Esophagus muscularis mucosa (tissue), 4 donors: ENCODE measurements at regions not wholly inside any gene's neighbourhood (a gene's known extent, or its start where the extent isn't known, plus 50 kb on each side); places are given as distances from the start of the nearest gene placed in this dataset.

Source experiments
- EP300 ChIP-seq: sonication (generic); formaldehyde crosslinking; IDR thresholded peaks from one replicate; pipeline ENCODE4 v1.6.1; 2017; ENCODE audit warnings: antibody characterized with exemption
- POLR2AphosphoS5 ChIP-seq, 2 donors: sonication (generic); formaldehyde crosslinking; IDR thresholded peaks; one replicate each; pipeline ENCODE4 v1.6.1; 2017; ENCODE audit warnings: antibody characterized with exemption in 2 of 2
- TF ChIP-seq, protein P1 (sequence below), 3 experiments: fragments of 200-600 bp in 2 of 3; fragments of 450-650 bp in 1 of 3; sonication (generic) in 2 of 3; IDR thresholded peaks; one replicate each; pipeline ENCODE4 v1.5.1; 2017 to 2019; ENCODE audit warnings: antibody characterized with exemption in 3 of 3, mild to moderate bottlenecking in 2 of 3, moderate library complexity in 1 of 3

DNA sequence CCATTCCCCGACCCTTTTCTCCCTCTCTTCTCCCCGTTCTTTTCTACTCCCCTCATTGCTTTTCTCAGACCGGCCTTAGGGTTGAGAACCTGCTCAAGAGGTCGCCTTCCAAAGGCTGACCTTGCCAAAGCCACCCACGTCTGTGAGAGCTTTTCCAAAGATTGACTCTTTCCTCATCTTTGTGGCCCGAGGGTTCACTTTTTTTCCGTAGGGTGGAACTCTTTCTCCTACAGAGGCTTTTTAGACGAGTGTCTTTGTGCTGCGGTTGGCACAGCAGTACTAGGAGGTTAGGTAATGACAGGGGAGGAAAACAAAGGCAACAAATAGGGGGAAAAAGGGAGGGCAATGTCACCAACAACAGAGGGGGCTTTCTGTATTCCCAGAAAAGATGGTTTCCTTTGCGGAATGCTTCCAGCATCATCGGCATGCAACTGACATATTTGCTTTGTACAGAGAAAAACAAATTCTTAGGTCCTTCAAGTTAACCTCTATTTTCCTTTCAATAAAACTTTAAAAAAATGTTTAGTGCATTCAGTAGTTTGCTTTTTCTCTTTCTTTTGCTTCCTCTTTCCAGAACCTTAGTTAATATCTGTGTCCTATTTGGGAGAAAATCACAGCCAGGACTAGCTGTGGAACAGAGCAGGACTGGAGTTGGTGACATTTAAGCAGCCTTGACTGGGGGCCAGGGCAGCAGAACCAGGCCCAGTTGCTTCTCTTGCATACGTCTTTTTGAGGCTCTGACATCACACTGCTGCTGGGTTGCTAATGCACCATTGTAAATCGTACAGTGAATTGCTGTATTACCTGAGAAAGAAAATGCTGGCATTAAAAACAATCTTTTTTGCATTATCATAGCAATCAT, 188.1 kb upstream of the FANCL start:
- TF ChIP-seq, protein P1, sequence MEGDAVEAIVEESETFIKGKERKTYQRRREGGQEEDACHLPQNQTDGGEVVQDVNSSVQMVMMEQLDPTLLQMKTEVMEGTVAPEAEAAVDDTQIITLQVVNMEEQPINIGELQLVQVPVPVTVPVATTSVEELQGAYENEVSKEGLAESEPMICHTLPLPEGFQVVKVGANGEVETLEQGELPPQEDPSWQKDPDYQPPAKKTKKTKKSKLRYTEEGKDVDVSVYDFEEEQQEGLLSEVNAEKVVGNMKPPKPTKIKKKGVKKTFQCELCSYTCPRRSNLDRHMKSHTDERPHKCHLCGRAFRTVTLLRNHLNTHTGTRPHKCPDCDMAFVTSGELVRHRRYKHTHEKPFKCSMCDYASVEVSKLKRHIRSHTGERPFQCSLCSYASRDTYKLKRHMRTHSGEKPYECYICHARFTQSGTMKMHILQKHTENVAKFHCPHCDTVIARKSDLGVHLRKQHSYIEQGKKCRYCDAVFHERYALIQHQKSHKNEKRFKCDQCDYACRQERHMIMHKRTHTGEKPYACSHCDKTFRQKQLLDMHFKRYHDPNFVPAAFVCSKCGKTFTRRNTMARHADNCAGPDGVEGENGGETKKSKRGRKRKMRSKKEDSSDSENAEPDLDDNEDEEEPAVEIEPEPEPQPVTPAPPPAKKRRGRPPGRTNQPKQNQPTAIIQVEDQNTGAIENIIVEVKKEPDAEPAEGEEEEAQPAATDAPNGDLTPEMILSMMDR (IDR thresholded peaks at IDR 0.05): no peak
- TF ChIP-seq EP300 (no peak), POLR2AphosphoS5 (IDR thresholded peaks at IDR 0.05) (no peak)
